NAMALWA (cell line): ENCODE measurements at regions not wholly inside any gene's neighbourhood (a gene's known extent, or its start where the extent isn't known, plus 50 kb on each side); places are given as distances from the start of the nearest gene placed in this dataset.

Source experiments
- DNase-seq: peaks from one replicate; pipeline ENCODE4 v3.0.0-alpha.2; 2015; ENCODE audit warnings: low spot score

- DNase-seq, result no peak
These were observed 52.7 kb upstream of the PELI1 start for GRCh38 chr2:64196963-64197362.

GRCh38 chr2:64201151-64201550 is 56.9 kb upstream of the PELI1 start:
- no peak for DNase-seq

- no peak for DNase-seq
These were observed 58.1 kb upstream of the PELI1 start for GRCh38 chr2:64202206-64202845.

- DNase-seq, result no peak
These were observed 59.1 kb upstream of the PELI1 start for GRCh38 chr2:64203131-64203857.

GRCh38 chr2:64203858-64204632 is 59.8 kb upstream of the PELI1 start:
- peak; percentile 34 for DNase-seq

GRCh38 chr2:64204703-64205102 is 60.5 kb upstream of the PELI1 start:
- DNase-seq, result no peak

GRCh38 chr2:64205415-64205814 is 61.2 kb upstream of the PELI1 start:
- no peak for DNase-seq

GRCh38 chr2:64207573-64207972 is 63.4 kb upstream of the PELI1 start:
- no peak for DNase-seq

GRCh38 chr2:64210816-64211215 is 66.6 kb upstream of the PELI1 start:
- no peak for DNase-seq

GRCh38 chr2:64211276-64211921 is 67.2 kb upstream of the PELI1 start:
- DNase-seq, result no peak

- no peak for DNase-seq
These were observed 68.1 kb upstream of the PELI1 start for GRCh38 chr2:64212346-64212745.

- no peak for DNase-seq
These were observed 68.6 kb upstream of the PELI1 start for GRCh38 chr2:64212801-64213321.

GRCh38 chr2:64213532-64214275 is 69.5 kb upstream of the PELI1 start:
- DNase-seq, result peak; percentile 63

GRCh38 chr2:64214281-64215115 is 70.3 kb upstream of the PELI1 start:
- DNase-seq, result peak; percentile 71

- DNase-seq, result no peak
These were observed 73.1 kb upstream of the PELI1 start for GRCh38 chr2:64217198-64217869.

GRCh38 chr2:64218137-64218802 is 74.0 kb upstream of the PELI1 start:
- no peak for DNase-seq

GRCh38 chr2:64219149-64219548 is 74.9 kb upstream of the PELI1 start:
- no peak for DNase-seq

- no peak for DNase-seq
These were observed 76.0 kb upstream of the PELI1 start for GRCh38 chr2:64220265-64220664.

- DNase-seq, result no peak
These were observed 76.8 kb upstream of the PELI1 start for GRCh38 chr2:64220894-64221617.
